Mesenchymal stem cell (in vitro differentiated cells and primary cell): ENCODE measurements at regions not wholly inside any gene's neighbourhood (a gene's known extent, or its start where the extent isn't known, plus 50 kb on each side); places are given as distances from the start of the nearest gene placed in this dataset.

Source experiments
- DNase-seq: peaks from one replicate; pipeline ENCODE4 v3.0.0-alpha.2; 2013
- H2AFZ ChIP-seq: one replicate; pipeline ENCODE4 v1.6.1; 2013; ENCODE audit warnings: low read depth, mild to moderate bottlenecking, control low read depth, inconsistent platforms, low read length, moderate library complexity
- H2AK5ac ChIP-seq: 2 replicates; pipeline ENCODE4 v1.6.1; 2013; ENCODE audit warnings: low read length, moderate library complexity, mild to moderate bottlenecking, inconsistent platforms; ENCODE audit not compliant: severe bottlenecking
- H2BK120ac ChIP-seq: one replicate; pipeline ENCODE4 v1.6.1; 2013; ENCODE audit warnings: low read depth, mild to moderate bottlenecking, inconsistent platforms, low read length, moderate library complexity
- H2BK12ac ChIP-seq, 2 experiments: one replicate each; pipeline ENCODE4 v1.6.1; 2013; ENCODE audit warnings: inconsistent platforms in 2 of 2, low read length in 2 of 2, mild to moderate bottlenecking in 2 of 2, moderate library complexity in 2 of 2, control low read depth in 1 of 2
- H2BK15ac ChIP-seq: one replicate; pipeline ENCODE4 v1.6.1; 2013; ENCODE audit warnings: mild to moderate bottlenecking, low read depth, inconsistent platforms; ENCODE audit not compliant: poor library complexity, severe bottlenecking
- H2BK5ac ChIP-seq: 2 replicates; pipeline ENCODE4 v1.6.1; 2013; ENCODE audit warnings: low read depth, mild to moderate bottlenecking, low read length, control low read depth, inconsistent platforms; ENCODE audit not compliant: poor library complexity, severe bottlenecking
- H3K14ac ChIP-seq, 2 experiments: one replicate each; pipeline ENCODE4 v1.6.1; 2013; ENCODE audit warnings: inconsistent platforms in 2 of 2, low read length in 2 of 2, control low read depth in 1 of 2, mild to moderate bottlenecking in 1 of 2, moderate library complexity in 1 of 2
- H3K18ac ChIP-seq, 2 experiments: one replicate each; pipeline ENCODE4 v1.6.1; 2013; ENCODE audit warnings: inconsistent platforms in 2 of 2, low read length in 2 of 2, control low read depth in 1 of 2, low read depth in 1 of 2, mild to moderate bottlenecking in 1 of 2
- H3K23ac ChIP-seq, 2 experiments: one replicate each; pipeline ENCODE4 v1.6.1; 2013; ENCODE audit warnings: inconsistent platforms in 2 of 2, low read length in 2 of 2, mild to moderate bottlenecking in 2 of 2, moderate library complexity in 2 of 2, control low read depth in 1 of 2
- H3K27ac ChIP-seq: 2 replicates; pipeline ENCODE4 v1.5.1; 2013; ENCODE audit warnings: mild to moderate bottlenecking, moderate library complexity, low read length, control low read depth, inconsistent platforms; ENCODE audit not compliant: poor library complexity, severe bottlenecking
- H3K27me3 ChIP-seq, 2 experiments: 2 replicates each; pipeline versions ENCODE4 v1.6.1 to v1.7.0; 2013; ENCODE audit warnings: low read length in 2 of 2, mild to moderate bottlenecking in 2 of 2, moderate library complexity in 2 of 2, control low read depth in 1 of 2, inconsistent platforms in 1 of 2; ENCODE audit not compliant: control insufficient read depth in 1 of 2, insufficient read depth in 1 of 2
- H3K36me3 ChIP-seq, 2 experiments: 2 replicates each; pipeline versions ENCODE4 v1.6.1 to v1.7.0; 2013; ENCODE audit warnings: low read length in 2 of 2, control low read depth in 1 of 2, inconsistent platforms in 1 of 2, low read depth in 1 of 2, mild to moderate bottlenecking in 1 of 2; ENCODE audit not compliant: insufficient read depth in 2 of 2, control insufficient read depth in 1 of 2
- H3K4ac ChIP-seq, 2 experiments: one replicate each; pipeline ENCODE4 v1.6.1; 2013; ENCODE audit warnings: inconsistent platforms in 2 of 2, low read length in 2 of 2, mild to moderate bottlenecking in 2 of 2, moderate library complexity in 2 of 2, control low read depth in 1 of 2, low read depth in 1 of 2
- H3K4me1 ChIP-seq: 2 replicates; pipeline ENCODE4 v1.6.1; 2013; ENCODE audit warnings: low read depth, low read length, control low read depth; ENCODE audit not compliant: control insufficient read depth, insufficient read depth
- H3K4me2 ChIP-seq: 2 replicates; pipeline ENCODE4 v1.6.1; 2013; ENCODE audit warnings: low read length, mild to moderate bottlenecking, inconsistent platforms; ENCODE audit not compliant: poor library complexity, severe bottlenecking
- H3K4me3 ChIP-seq, 2 experiments: 2 replicates each; pipeline versions ENCODE4 v1.5.1 to v1.7.0; 2013; ENCODE audit warnings: low read length in 2 of 2, mild to moderate bottlenecking in 2 of 2, control low read depth in 1 of 2, low read depth in 1 of 2; ENCODE audit not compliant: insufficient read depth in 1 of 2
- H3K79me1 ChIP-seq: replicated peaks from 2 replicates; pipeline ENCODE4 v1.6.1; 2013; ENCODE audit warnings: mild to moderate bottlenecking, control low read depth, low read length, inconsistent platforms; ENCODE audit not compliant: poor library complexity, severe bottlenecking
- H3K9ac ChIP-seq: 2 replicates; pipeline ENCODE4 v1.7.0; 2013; ENCODE audit warnings: mild to moderate bottlenecking, low read length, moderate library complexity
- H3K9me3 ChIP-seq: 2 replicates; pipeline ENCODE4 v1.7.0; 2013; ENCODE audit warnings: mild to moderate bottlenecking, low read length; ENCODE audit not compliant: control insufficient read depth
- H4K8ac ChIP-seq: one replicate; pipeline ENCODE4 v1.6.1; 2013; ENCODE audit warnings: inconsistent platforms, mild to moderate bottlenecking, low read length, moderate library complexity
- H4K91ac ChIP-seq: one replicate; pipeline ENCODE4 v1.6.1; 2013; ENCODE audit warnings: mild to moderate bottlenecking, low read length, inconsistent platforms
- WGBS: methylation state at CpG from one replicate; pipeline ENCODE4 v1.1.7; 2013; ENCODE audit warnings: mixed read lengths; 5-methylcytosine and 5-hydroxymethylcytosine counted together

GRCh38 chr6:901696-902460 is 208.9 kb upstream of the EXOC2 start:
- Histone ChIP-seq H3K23ac (no peak overlapping the region), H3K14ac (no peak overlapping the region), H3K4ac (no peak overlapping the region), H2AFZ (no peak overlapping the region), H3K4me2 (no peak overlapping the region), H3K4me1 (peaks cover 2% of the 10 kb centered on the region), H2BK120ac (no peak overlapping the region), H3K27ac (no peak overlapping the region), H3K9me3 (no peaks in the 10 kb centered on the region), H3K9ac (no peak overlapping the region), H4K91ac (no peak overlapping the region), H3K4me3 (no peak overlapping the region), H2BK15ac (no peak overlapping the region), H2BK12ac (no peak overlapping the region), H3K79me1 (no peaks in the 10 kb centered on the region), H3K36me3 (no peaks in the 10 kb centered on the region), H4K8ac (no peak overlapping the region), H3K18ac (no peak overlapping the region), H2AK5ac (no peak overlapping the region), H2BK5ac (no peak overlapping the region), H3K27me3 (peaks cover 0 to 49% of the 10 kb centered on the region in 2 experiments)
- no peak for DNase-seq
- WGBS = 63% methylated on average over 4 of the region's 9 CpGs

DNA sequence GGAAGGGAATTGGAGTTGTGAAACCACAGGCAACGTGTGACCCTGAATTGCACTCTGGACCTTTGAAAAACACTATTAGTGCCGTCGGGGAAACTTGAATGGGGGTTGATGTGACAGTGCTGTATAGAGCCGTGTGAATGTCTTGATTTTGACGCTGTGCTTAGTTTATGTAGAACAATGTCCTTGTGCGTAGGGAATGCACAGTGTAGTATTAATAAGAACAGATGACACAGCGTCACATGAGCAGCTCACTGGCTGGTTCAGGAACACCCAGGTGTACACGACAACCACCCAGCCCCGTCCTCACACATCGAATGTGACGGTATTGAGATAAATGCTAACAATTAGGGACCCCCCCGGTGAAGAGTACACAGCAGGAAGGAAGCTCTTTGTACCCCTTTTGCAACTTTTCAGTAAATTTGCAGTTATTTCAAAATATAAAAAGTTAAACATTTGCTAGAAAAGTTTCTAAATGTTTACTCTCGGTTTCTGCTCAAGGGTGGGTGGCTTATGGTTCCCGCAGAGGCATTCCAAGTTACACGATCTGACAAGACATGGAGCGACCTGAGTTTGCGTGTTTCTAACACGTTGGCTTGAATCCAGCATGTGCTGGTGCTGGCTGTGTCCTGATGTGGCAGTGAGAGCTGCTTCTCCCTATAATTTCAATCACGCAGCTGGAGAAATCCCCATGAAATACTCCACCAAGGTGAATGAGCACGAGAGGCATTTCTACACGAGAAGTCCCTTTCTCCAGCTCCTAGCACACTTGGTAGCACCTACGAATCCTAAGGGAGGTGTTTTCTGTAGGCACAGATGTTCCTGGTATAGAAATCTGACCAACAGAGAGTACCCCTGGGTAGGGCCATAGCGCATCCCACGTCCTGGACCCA is 208.0 kb upstream of the EXOC2 start:
- H3K23ac ChIP-seq = no peak overlapping the region
- DNase-seq = no peak
- no peaks in the 10 kb centered on the region for H3K9me3 ChIP-seq
- H3K27ac ChIP-seq = no peak overlapping the region
- no peak overlapping the region for H3K4ac ChIP-seq
- H4K91ac ChIP-seq = no peak overlapping the region
- no peak overlapping the region for H3K18ac ChIP-seq
- no peak overlapping the region for H3K9ac ChIP-seq
- H2AK5ac ChIP-seq = no peak overlapping the region
- peaks cover 0 to 58% of the 10 kb centered on the region in 2 experiments for H3K27me3 ChIP-seq
- no peak overlapping the region for H2BK15ac ChIP-seq
- H3K14ac ChIP-seq = no peak overlapping the region
- H3K4me2 ChIP-seq = no peak overlapping the region
- no peak overlapping the region for H2AFZ ChIP-seq
- H3K4me1 ChIP-seq = peaks cover 2% of the 10 kb centered on the region
- no peaks in the 10 kb centered on the region for H3K36me3 ChIP-seq
- no peak overlapping the region for H2BK120ac ChIP-seq
- no peak overlapping the region for H3K4me3 ChIP-seq
- H2BK5ac ChIP-seq = no peak overlapping the region
- no peak overlapping the region for H4K8ac ChIP-seq
- WGBS = 90% methylated on average over 23 of the region's 24 CpGs
- H3K79me1 ChIP-seq = no peaks in the 10 kb centered on the region
- H2BK12ac ChIP-seq = no peak overlapping the region

DNA sequence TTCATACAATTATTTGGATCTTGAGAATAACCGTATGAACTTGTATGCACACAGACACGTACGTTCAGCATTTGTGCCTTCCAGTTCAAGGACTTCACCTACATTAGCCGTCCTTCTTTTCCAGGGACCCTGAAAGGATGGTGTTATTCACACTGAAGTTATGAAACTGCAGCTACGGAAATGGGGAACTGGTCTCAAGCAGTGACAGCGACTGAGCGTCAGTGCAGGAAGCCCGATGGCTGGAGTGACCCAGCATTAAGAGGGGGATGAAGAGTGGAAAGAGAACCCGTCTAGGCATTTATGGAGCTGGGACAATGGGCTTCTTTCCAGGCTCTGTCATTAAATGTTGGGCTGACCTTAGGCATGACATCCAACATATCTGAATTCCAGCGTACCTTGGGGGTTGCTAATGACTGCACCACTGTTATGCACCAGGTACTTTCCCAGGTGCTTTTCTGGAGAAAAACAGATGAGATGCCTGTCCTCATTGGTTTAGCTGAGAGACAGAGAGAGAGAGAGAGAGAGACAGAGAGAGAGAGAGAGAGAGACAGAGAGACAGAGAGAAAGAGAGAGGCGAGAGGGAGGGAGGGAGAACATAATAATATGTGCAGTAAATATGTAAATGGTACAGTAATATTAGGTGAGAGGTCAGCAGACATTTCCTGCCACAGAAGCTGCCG is 204.7 kb upstream of the EXOC2 start:
- Histone ChIP-seq H3K4me3 (no peak overlapping the region), H3K27ac (no peak overlapping the region), H4K91ac (no peak overlapping the region), H3K23ac (no peak overlapping the region), H2BK120ac (no peak overlapping the region), H2BK5ac (no peak overlapping the region), H3K36me3 (no peaks in the 10 kb centered on the region), H3K4me1 (no peaks in the 10 kb centered on the region), H3K9me3 (no peaks in the 10 kb centered on the region), H3K9ac (no peak overlapping the region), H2BK12ac (no peak overlapping the region), H3K4me2 (no peak overlapping the region), H3K27me3 (peaks cover 0 to 58% of the 10 kb centered on the region in 2 experiments), H3K79me1 (no peaks in the 10 kb centered on the region), H2AFZ (no peak overlapping the region), H4K8ac (no peak overlapping the region), H3K14ac (no peak overlapping the region), H2BK15ac (no peak overlapping the region), H3K18ac (no peak overlapping the region), H3K4ac (no peak overlapping the region), H2AK5ac (no peak overlapping the region)
- no peak for DNase-seq
- 89% methylated on average over 12 of the region's 12 CpGs for WGBS

DNA sequence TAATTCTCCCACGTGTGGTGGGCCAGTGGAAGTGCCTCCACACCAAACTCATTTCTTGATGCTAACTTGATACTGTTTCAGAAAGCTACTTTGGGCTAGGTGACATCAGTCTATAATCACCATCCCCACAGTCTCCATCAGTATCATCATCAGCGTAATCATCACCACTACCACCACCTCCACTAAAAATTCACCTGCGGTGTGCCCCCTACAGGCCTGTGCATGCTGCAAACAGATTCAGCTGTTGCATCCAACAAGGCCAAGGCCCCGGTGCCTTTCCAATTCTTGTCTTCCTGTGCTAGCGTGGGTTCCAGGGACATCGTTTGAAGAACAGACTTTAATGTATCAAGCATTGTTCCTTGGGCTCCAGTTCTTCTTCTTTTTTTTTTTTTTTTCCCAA is 201.3 kb upstream of the EXOC2 start:
- Histone ChIP-seq H2BK5ac (no peak overlapping the region), H2BK12ac (no peak overlapping the region), H3K36me3 (no peaks in the 10 kb centered on the region), H2AFZ (no peak overlapping the region), H3K14ac (no peak overlapping the region), H3K9me3 (no peaks in the 10 kb centered on the region), H4K91ac (no peak overlapping the region), H2BK15ac (no peak overlapping the region), H2BK120ac (no peak overlapping the region), H3K4ac (no peak overlapping the region), H3K27ac (no peak overlapping the region), H3K79me1 (no peaks in the 10 kb centered on the region), H3K27me3 (peaks cover 0 to 36% of the 10 kb centered on the region in 2 experiments), H3K4me3 (no peak overlapping the region), H4K8ac (no peak overlapping the region), H3K18ac (no peak overlapping the region), H3K4me1 (no peaks in the 10 kb centered on the region), H2AK5ac (no peak overlapping the region), H3K9ac (no peak overlapping the region), H3K4me2 (no peak overlapping the region), H3K23ac (no peak overlapping the region)
- 84% methylated on average over 6 of the region's 6 CpGs for WGBS
- DNase-seq = no peak
